ENCODE measurements at regions not wholly inside any gene's neighbourhood (a gene's known extent, or its start where the extent isn't known, plus 50 kb on each side); places are given as distances from the start of the nearest gene placed in this dataset.

- TF ChIP-seq IRF3 (IDR thresholded peaks at IDR 0.05; ENCODE audit: low read depth, low read length): no peak
- TF ChIP-seq ZBTB33 (IDR thresholded peaks at IDR 0.05; ENCODE audit: borderline replicate concordance, low read depth): no peak
- no peak for TF ChIP-seq FOXJ3 (CRISPR knock-in tag; IDR thresholded peaks at IDR 0.05)
- TF ChIP-seq SMC3 (IDR thresholded peaks at IDR 0.05; ENCODE audit: low read depth, low read length): no peak
- TF ChIP-seq CTCF (IDR thresholded peaks at IDR 0.05): no peak
- TF ChIP-seq MEF2A (IDR thresholded peaks at IDR 0.05; ENCODE audit: borderline replicate concordance, low read depth): no peak
- no peak for TF ChIP-seq FOXM1 (IDR thresholded peaks at IDR 0.05; ENCODE audit: low read depth)
These were observed 220.7 kb downstream of the OMA1 start (continued) for GRCh38 chr1:58325866-58326265.

GRCh38 chr1:58324558-58324957, 222.0 kb downstream of the OMA1 start:
- CTCF ChIA-PET: no interaction called here
- Histone ChIP-seq H3K9me2 (no peaks in the 10 kb centered on the region), H3F3A (replicated peaks; ENCODE audit: insufficient read depth) (no peaks in the 10 kb centered on the region), H3K27ac (ENCODE audit: low read depth in 2 of 2, low read length in 1 of 2) (no peak overlapping the region), H4K20me1 (ENCODE audit: insufficient read depth) (no peaks in the 10 kb centered on the region), H3K9ac (no peak overlapping the region), H3K4me2 (no peak overlapping the region), H3K79me2 (ENCODE audit: insufficient read depth) (no peaks in the 10 kb centered on the region), H3K27me3 (ENCODE audit: insufficient read depth) (no peaks in the 10 kb centered on the region), H2AFZ (ENCODE audit: low read depth) (no peak overlapping the region), H3K4me3 (ENCODE audit: low read depth in 2 of 2, low read length in 1 of 2) (no peak overlapping the region), H3K9me3 (no peaks in the 10 kb centered on the region), H3K36me3 (replicated peaks in 1 of 2; ENCODE audit: control insufficient read depth in 1 of 2, insufficient read depth in 2 of 2, low read length in 1 of 2) (no peaks in the 10 kb centered on the region), H3K4me1 (ENCODE audit: control insufficient read depth in 1 of 2, insufficient read depth in 2 of 2, low read depth in 1 of 2, low read length in 1 of 2) (no peaks in the 10 kb centered on the region)
- 51% methylated on average over 2 of the region's 2 CpGs for WGBS (ENCODE audit: low lambda C conversion rate)
- POLR2A ChIA-PET: no interaction called here
- DNase-seq: no peak
- TF ChIP-seq USF2 (IDR thresholded peaks at IDR 0.05; ENCODE audit: borderline replicate concordance, low read depth, low read length): no peak
- no peak for TF ChIP-seq EZH2phosphoT487 (IDR thresholded peaks at IDR 0.05; ENCODE audit: borderline replicate concordance, low read depth)
- no peak for TF ChIP-seq GABPA (IDR thresholded peaks at IDR 0.05; ENCODE audit: low read depth)
- no peak for TF ChIP-seq ELF1 (IDR thresholded peaks at IDR 0.05)
- TF ChIP-seq CTCF (IDR thresholded peaks at IDR 0.05): no peak
- TF ChIP-seq PBX3 (IDR thresholded peaks at IDR 0.05): no peak
- TF ChIP-seq YY1 (IDR thresholded peaks at IDR 0.05; ENCODE audit: low read depth): no peak
- TF ChIP-seq MAX (IDR thresholded peaks at IDR 0.05; ENCODE audit: low read depth): no peak
- TF ChIP-seq FOXJ3 (CRISPR knock-in tag; IDR thresholded peaks at IDR 0.05): no peak
- no peak for TF ChIP-seq RCOR1 (IDR thresholded peaks at IDR 0.05; ENCODE audit: low read length)
- no peak for TF ChIP-seq RAD21 (IDR thresholded peaks at IDR 0.05; ENCODE audit: low read length)
- TF ChIP-seq POLR2AphosphoS5 (IDR thresholded peaks at IDR 0.05; ENCODE audit: low read depth, low read length): no peak
- no peak for TF ChIP-seq USF1 (IDR thresholded peaks at IDR 0.05; ENCODE audit: borderline replicate concordance, low read depth)

Data from SK-N-SH (cell line).